ENCODE measurements at regions not wholly inside any gene's neighbourhood (a gene's known extent, or its start where the extent isn't known, plus 50 kb on each side); places are given as distances from the start of the nearest gene placed in this dataset.

DNA sequence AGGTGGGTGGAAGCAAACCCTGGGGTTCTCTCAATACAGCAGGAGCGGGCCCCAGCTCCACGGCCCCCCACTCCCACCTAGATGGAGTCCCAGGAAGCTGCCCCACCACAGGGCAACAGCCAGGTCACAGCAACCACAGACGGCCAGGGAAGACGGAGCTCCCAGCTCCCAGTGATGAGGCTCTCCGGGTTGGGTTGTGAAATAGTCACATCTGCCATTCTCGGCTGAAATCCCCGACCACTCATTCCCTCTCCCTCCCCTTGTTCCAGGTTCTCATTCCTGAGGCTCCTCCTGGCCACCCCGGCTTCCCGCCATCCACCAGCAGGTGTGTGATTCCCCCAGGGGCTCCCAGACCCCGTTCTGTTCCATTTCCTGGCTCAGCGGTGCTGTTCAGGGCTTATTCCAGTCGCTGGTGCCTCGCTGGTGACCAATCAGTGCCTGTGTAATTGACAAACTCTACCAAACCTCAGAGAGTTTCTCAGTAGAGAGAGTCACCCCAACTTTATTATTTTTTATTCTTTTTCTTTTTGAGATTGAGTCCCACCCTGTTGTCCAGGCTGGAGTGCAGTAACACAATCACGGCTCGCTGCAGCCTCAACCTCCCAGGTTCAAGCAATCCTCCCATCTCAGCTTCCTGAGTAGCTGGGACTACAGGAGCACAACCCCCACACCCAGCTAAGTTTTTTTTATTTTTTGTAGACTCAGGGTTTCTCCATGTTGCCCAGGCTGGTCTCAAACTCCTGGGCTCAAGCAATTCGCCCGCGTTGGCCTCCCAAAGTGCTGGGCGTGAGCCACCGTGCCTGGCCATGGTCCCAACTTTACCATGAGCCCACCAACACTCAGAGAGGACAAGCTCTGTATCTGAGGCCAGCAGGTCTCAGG lies 63.2 kb downstream of the SHANK2 start:
- TF ChIP-seq, protein P1, sequence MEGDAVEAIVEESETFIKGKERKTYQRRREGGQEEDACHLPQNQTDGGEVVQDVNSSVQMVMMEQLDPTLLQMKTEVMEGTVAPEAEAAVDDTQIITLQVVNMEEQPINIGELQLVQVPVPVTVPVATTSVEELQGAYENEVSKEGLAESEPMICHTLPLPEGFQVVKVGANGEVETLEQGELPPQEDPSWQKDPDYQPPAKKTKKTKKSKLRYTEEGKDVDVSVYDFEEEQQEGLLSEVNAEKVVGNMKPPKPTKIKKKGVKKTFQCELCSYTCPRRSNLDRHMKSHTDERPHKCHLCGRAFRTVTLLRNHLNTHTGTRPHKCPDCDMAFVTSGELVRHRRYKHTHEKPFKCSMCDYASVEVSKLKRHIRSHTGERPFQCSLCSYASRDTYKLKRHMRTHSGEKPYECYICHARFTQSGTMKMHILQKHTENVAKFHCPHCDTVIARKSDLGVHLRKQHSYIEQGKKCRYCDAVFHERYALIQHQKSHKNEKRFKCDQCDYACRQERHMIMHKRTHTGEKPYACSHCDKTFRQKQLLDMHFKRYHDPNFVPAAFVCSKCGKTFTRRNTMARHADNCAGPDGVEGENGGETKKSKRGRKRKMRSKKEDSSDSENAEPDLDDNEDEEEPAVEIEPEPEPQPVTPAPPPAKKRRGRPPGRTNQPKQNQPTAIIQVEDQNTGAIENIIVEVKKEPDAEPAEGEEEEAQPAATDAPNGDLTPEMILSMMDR (IDR thresholded peaks at IDR 0.05 in 8 of 11, conservative IDR thresholded peaks at IDR 0.05 in 3 of 11): no peak
- TF ChIP-seq POLR2A (IDR thresholded peaks at IDR 0.05) (no peak), POLR2AphosphoS5 (IDR thresholded peaks at IDR 0.05) (no peak)
